Eye (tissue), 1 donor: ENCODE measurements at regions not wholly inside any gene's neighbourhood (a gene's known extent, or its start where the extent isn't known, plus 50 kb on each side); places are given as distances from the start of the nearest gene placed in this dataset.
A peak's percentile ranks its signal among the peaks of the same experiment; 100 is the strongest.

Experiments
- DNase-seq: peaks from one replicate; pipeline ENCODE4 v3.0.0-alpha.2; 2015

DNA sequence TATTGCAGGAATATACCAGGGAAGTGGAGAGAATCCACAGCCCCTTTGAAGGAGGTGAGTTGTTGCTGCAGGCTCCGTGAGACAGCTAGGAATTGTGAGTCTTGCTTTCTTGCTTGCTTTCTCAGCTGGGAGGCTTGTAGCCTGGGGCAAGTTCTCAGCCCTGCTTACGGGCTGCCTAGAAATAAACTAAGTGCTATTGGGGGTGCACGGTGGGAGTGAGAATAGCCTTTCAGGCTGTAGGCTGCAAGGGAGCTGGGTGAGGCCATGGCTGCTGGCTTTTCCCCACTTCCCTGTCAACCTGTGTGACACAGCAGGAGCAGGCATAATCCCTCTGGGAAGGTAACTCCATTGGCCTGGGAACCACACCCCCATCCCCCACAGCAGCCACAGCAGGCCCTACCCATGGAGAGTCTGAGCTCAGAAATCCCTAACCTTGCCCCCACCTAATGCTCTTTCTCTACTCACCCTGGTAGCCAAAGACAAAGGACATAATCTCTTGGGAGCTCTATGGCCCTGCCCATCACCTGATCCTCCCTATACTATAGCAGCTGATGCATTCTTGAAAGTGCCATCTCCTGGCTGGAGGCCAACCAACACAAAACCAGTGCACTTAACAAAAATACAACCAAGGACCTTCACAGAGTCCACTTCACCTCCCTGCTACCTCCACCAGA, 113.0 kb downstream of the MMRN1 start:
- peak; percentile 6 for DNase-seq

DNA sequence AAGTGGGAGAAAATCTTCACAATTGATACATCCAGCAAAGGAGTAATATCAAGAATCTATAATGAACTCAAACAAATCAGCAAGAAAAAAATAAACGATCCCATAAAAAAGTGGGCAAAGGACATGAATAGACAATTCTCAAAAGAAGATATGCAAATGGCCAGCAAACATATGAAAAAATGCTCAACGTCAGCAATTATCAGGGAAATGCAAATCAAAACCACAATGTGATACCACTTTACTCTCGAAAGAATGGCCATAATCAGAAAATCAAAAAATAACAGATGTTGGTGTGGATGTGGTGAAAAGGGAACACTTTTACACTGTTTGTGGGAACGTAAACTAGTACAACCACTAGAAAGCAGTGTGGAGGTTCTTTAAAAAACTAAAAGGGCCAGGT, 114.3 kb upstream of the CCSER1 start:
- DNase-seq, result no peak

DNA sequence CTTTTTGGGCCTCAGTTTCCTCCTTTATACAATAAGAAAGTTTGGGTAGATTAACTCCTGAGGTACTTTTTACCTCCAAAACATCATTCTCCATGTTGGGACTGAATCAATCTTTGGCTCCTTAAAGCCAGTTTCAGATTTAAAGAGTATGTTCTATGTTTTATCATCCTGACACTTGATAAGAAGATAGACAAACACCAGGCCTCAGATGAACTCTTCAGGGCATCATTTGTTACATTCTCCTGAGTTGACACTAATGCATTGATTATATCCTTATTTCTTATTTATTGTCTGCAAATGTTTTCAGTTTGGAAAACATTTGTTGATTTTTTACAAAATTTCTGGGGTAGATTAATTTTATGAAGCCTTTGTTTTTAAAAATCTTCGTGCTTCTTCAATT, 102.7 kb upstream of the CCSER1 start:
- DNase-seq, result no peak

DNA sequence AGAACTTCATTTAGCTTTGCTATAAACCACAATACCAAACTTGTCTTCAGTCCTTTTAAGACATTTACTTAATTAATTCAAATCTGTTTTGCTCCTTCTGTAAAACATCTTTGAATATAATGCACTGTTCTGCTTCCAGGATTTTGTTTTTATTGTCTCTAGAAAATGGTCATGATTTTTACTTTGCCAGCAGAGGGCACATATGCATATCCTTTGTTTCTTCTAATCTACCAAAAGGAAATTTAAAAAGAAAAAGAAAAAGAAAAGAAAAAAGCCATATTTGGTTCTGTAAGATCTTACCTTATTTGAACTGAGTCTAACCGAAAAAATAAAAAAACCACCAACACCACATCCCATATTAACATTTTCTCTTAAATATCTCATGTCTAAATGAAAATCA, 101.9 kb upstream of the CCSER1 start:
- peak; percentile 17 for DNase-seq

DNA sequence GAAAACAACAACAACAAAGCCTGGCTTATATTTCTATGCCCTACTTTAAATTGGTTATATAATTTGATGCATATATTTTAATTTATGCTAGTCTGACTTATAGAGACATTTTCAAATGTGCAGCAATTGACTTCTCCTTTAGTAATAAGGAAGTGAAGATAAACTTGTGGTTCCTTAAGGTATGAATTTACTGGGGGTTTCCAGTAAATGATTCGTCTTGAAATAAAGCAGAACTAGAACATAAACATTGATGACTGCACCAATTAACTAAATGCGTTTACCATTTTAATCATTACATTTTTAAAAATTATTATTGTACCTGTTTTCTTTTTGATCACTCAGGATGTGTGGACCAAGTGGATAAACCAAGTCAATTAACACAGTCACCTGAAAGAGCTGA, 99.6 kb upstream of the CCSER1 start:
- DNase-seq, result no peak

DNA sequence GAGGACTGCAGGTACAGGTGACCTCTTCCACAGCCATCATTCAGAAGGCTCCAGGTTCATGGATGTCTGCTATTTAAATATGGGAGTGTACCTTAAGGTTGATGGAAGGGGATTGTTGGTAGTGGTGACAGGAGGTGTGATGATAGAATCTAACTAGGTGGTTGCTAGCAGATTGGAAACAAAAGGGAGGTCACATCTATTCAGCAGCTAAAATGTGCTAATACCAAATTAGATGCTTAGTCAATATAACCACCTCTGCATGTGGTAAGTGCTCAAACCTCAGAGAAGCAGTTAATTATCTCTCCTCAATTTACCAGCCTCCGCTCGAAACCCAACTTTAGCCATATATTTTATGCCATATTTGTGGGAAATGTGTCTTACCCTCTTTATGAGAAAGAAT, 98.7 kb upstream of the CCSER1 start:
- no peak for DNase-seq

DNA sequence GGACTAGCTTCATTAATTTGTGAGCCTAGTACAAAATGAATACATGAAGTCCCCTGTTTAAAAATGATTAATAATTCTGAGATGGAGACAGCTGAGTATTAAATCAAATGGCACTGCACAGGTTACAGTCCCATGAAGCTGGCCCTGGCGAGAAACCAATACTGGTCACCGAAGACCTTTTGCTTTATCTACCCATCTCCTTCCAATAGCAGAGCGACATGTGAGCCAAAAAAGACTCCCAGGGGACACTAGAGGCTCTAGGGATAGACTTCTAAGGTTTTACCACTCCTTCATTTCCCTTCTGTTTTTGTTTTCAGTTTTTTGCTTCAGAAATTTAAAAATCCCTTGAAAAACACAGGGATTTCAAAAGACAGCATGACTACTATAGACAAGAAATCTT, 97.0 kb upstream of the CCSER1 start:
- no peak for DNase-seq

DNA sequence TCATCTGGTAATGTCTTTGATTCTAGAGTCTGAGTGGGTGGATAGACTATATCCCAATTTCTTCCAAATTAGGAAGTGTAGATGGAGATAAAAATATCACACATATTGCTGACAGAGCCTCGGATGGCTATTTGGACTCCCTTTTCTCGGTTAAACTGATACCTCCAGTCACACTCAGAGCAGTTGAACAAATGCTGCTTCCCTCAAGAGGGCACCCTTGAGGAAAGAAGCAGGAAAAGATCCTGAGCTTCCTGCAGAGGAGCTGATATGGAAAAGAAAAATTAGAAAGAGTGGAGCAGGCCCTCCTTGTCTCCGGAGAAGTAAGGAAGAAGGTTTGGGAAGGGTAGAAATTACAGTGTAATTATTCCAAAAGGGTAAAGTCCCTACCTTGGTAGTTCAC, 96.2 kb upstream of the CCSER1 start:
- no peak for DNase-seq

DNA sequence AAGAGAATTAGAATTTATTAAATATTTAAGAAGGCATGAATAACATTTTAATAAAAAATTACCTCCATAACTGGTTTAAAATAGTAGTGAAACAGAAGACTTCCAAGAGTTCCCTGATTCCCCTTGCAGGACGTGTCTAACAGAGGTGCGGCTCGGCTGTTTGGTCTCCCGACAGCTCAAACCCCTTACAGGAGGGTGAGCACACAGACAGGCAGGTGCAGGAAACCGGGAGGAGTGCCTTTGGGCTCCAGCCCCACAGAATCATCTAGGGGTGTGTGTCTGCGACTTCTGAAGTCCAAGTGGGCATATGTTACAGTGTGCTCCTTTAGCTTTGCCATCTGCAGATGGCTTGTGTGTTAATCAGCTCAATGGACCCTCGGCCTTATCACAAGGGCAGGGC, 88.1 kb upstream of the CCSER1 start:
- no peak for DNase-seq

DNA sequence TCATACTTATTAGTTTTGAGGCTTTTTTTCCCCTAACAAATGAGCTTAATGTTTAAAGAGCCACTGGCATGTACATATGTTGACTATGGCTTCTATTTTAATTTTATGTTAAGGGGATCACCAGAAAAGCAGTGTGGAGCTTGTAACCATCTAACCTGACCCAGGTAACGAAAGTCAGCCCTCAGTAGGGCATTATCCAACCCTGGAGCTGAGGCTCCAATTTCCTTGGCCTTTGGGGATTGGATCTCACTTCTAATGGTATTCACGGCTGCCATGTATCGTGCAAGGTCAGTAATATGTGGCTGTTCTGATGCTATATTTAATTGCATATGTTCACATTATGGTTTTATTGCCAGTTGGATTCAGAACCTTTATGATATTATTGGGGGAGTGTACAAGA, 75.2 kb upstream of the CCSER1 start:
- no peak for DNase-seq

DNA sequence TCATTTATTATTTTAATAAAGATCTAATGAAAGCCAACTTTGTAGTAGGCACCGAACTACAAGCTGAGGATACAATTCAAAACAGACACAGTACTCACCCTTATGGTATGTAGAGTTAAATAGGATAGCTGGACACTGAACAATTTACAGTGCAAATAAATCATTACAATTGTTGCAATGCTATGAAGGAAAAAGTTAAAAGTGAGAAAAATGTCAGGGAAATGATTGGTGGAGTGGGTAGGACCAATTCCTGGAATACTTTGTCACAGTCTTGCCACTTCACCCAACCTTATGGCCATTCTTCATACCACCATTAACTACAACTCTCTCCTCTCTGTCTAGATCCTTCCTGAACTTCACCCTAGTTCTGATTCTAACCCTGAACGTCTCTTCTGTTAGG, 70.1 kb upstream of the CCSER1 start:
- no peak for DNase-seq

DNA sequence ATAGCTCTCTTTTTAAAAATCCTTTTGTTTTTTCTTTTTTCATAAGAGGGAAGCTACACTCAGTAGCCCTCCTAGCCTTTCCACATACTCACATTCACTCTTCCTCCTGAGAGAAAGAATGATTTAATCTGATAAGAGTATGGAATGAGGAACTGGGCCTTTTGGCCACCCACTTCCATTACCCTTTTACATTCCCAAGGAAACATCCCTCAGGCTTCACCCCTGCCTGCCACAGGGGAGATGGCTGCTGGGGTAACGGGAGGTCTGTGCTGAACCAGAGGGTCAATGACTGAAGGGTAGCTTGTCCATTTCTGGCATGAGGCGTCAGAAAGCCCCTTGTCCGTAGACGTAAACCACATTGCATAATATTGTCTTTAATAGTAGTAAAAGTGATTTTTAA, 67.2 kb upstream of the CCSER1 start:
- DNase-seq, result no peak

DNA sequence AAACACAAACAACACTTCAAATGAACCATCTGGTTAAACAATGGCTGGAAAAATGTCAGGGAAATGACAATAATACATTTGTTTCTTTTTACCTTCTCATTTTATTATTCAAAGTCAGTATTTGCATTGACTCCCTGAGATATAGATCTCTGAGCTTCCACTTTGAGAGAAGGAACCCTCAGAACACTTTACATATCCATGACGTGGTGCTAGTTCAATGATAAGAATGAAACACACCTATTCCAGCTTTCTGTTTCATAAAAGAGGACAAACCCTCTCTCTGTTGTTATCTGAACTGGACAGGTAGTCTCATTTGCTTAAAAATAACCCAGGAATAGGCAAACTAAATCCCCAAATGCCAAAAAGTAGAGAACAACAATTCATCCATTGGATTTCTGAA, 65.3 kb upstream of the CCSER1 start:
- no peak for DNase-seq

DNA sequence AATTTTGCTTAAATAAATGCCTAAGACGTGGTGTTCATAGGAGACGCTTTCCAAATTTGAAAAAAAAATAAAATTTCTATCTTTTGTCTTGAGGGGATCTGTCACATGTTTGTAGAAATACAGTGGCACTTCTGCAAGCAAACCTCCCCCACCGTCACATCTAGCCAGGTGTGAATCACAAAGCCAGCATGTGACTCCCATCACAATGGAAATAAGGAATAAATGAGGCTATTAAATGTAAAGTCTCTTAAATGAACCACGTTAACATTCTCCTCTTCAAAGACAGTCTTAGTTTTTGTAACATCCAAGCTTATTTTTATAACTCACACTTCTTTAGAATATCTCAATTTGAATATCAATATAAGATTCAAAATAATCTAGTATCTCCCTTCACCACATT, 63.0 kb upstream of the CCSER1 start:
- DNase-seq, result no peak

DNA sequence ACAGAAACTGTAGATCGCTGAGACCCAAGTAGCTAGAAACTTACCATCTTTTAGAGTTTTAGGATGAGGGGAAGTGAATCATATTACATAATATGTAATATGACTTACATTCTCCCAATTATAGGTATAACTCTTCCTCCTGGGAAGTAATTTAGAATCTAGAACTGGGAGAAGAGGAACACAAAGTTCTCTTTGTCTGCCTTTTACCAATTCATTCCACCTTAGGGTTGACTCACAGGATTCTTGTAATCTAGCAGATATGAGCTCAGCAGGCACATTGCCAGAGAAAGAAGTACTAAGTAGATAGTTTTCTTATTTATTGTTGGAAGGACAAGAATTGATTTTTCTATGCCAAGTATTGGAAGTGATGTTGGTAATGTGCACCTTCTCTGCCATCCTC, 58.0 kb upstream of the CCSER1 start:
- DNase-seq, result no peak

DNA sequence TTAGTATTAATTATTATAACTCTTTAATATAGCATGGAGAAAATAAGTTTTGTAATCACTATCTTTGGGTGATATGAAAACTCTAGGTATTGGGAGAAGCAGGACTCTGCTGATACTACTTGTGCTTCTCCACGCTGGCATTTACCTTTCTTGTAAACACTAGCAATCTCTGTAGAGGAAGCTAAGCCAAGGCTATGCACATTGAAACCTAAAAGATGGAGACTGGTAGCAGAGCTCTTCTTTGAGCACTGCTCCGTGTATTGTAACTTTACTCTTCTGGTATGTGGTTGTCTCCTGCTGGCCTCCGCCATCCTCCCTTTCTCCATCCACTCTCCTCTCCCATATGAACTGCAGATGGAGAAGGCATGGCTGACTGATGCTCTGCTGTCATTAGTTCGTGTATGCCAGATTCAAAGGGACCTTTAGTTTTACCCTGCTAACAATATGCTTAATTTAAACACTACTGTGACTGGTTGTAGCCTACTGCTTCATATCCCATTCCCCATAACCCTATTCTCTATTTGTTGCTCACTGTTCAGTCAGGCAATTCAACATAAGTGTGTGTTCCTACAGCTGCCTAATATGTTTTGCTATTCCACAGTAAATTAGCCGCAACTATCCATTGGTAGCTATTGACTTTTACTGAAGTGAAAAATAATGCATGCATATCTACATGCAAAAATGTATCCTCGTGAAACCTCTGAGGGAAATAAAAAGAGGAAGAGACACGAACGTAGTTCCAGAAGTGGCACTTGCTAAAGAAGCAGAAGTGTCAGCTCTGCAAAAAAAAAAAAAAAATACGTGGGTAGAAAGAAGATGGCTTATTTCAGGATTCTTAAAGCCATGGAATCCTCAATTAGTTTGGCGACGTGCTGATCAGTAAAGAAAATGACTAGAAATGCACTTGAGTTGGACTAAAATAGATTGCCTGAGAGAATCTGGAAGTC, 55.6 kb upstream of the CCSER1 start:
- DNase-seq, result no peak

DNA sequence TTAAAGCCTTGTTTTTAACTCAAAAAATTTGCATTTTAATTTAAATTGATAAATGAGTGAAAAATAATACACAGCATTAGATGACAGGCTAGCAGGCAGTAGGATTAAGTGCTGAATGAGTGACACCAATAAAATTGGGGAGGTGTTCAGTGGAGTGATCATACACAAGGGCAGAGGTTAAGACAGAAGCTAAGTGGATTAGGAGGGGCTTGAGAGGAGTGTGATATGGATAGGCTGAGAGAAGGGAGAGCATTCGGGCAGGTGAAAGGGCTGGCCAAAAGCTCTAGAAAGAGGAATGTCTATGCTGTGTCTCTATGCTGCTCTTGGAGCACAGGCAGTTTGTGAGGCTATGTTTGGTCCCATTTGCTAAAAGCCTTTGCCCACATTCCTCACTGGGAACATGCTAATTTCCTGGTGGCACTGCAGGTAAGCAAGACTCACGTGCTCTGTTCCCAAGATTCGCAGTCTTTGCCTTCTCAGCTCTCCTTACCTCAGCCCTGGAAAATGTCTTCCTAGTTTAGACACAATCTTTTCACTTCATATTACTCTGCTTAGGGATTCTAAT, 52.8 kb upstream of the CCSER1 start:
- no peak for DNase-seq
